ENCODE measurements at regions not wholly inside any gene's neighbourhood (a gene's known extent, or its start where the extent isn't known, plus 50 kb on each side); places are given as distances from the start of the nearest gene placed in this dataset.

DNA sequence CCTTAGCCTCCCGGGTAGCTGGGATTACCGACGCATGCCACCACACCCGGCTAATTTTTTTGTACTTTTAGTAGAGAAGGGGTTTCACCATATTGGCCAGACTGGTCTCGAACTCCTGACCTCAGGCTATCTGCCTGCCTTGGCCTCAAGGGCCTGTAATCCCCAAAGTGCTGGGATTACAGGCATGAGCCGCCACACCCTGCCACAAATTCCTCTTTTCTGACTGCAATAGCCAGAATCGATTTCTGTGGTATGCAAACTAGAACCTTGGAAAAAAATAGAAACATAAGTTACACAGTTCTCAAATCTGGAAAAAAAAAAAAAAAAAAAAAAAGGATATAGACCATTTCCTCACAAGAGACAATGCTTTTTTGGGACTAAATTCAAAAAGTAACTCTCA is 184.6 kb upstream of the EGLN3 start:
- no peak overlapping the region for H3K4me3 ChIP-seq (ENCODE audit: low read depth, low read length)
- in situ Hi-C loops (cut with HindIII; ENCODE audit: low sequenced_read_pairs): no loop called here
- TF ChIP-seq, protein P1, sequence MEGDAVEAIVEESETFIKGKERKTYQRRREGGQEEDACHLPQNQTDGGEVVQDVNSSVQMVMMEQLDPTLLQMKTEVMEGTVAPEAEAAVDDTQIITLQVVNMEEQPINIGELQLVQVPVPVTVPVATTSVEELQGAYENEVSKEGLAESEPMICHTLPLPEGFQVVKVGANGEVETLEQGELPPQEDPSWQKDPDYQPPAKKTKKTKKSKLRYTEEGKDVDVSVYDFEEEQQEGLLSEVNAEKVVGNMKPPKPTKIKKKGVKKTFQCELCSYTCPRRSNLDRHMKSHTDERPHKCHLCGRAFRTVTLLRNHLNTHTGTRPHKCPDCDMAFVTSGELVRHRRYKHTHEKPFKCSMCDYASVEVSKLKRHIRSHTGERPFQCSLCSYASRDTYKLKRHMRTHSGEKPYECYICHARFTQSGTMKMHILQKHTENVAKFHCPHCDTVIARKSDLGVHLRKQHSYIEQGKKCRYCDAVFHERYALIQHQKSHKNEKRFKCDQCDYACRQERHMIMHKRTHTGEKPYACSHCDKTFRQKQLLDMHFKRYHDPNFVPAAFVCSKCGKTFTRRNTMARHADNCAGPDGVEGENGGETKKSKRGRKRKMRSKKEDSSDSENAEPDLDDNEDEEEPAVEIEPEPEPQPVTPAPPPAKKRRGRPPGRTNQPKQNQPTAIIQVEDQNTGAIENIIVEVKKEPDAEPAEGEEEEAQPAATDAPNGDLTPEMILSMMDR (IDR thresholded peaks at IDR 0.05; ENCODE audit: low read depth, low read length): no peak
- no peak for DNase-seq (ENCODE audit: low read depth, low spot score)

DNA sequence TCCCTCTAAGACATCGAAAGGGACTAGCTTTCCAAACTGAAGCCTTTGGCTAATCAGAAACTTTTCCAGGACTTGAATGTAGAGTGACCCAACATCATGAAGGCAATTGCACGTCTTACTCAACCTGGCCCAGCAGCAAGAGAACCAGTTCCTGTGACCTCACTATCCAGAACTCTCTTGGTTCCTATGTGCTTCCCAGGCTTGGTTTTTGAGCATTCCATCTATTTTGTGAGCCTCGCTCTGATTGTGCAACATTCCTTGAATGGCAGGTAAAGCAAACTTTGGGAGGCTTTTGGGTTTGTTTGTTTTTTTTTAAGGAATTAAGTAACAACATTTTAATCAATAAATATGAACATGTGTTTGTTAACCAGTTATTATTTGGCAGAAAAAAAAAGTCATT is 183.6 kb upstream of the EGLN3 start:
- no peak overlapping the region for H3K4me3 ChIP-seq (ENCODE audit: low read depth, low read length)
- in situ Hi-C loops (cut with HindIII; ENCODE audit: low sequenced_read_pairs): no loop called here
- no peak for DNase-seq (ENCODE audit: low read depth, low spot score)
- TF ChIP-seq, protein P1 (IDR thresholded peaks at IDR 0.05; ENCODE audit: low read depth, low read length): no peak

- in situ Hi-C loops (cut with HindIII; ENCODE audit: low sequenced_read_pairs): no loop called here
- H3K4me3 ChIP-seq (ENCODE audit: low read depth, low read length): no peak overlapping the region
- TF ChIP-seq, protein P1 (IDR thresholded peaks at IDR 0.05; ENCODE audit: low read depth, low read length): no peak
- no peak for DNase-seq (ENCODE audit: low read depth, low spot score)
These were observed 179.2 kb upstream of the EGLN3 start for GRCh38 chr14:34129927-34130552.

DNA sequence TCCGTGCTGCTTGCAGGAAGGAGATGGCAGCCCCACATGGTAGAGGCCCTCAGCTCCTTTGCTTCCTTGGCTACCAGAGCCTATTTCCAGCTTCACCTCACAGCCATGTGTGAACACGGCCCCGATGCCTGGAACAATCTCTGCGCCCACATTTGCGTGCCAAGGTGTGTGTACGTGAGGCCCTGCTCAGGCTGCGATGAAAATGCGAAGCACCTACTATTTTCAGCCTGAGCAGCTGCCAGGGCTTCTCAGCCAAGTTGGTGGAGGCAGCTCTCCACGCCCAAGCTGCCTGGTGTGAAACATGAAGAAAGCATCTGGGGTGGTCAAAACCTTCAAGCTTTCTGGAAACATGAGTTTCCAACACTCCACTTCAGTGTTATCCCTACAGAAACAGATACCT is 177.8 kb upstream of the EGLN3 start:
- no peak overlapping the region for H3K4me3 ChIP-seq (ENCODE audit: low read depth, low read length)
- TF ChIP-seq, protein P1 (IDR thresholded peaks at IDR 0.05; ENCODE audit: low read depth, low read length): no peak
- DNase-seq (ENCODE audit: low read depth, low spot score): no peak
- in situ Hi-C loops (cut with HindIII; ENCODE audit: low sequenced_read_pairs): no loop called here

DNA sequence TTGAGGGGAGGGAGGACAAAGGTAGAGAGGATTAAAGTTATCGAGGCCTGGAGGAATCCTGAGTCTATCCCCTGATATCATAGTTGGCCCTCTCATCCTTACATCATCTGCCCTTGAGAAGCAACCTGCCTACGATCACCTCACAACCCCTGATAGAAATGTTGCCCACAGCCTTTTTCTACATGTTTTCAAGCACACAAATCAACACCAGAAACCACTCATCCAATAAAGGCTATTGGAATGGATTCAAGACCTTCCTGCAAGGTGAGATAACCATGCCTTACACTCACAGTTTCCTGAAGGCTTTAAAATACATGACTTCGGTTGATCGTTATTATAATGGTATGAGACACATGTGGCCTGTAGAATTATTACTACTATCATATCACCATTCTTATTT is 175.7 kb upstream of the EGLN3 start:
- in situ Hi-C loops (cut with HindIII; ENCODE audit: low sequenced_read_pairs): no loop called here
- DNase-seq (ENCODE audit: low read depth, low spot score): no peak
- TF ChIP-seq, protein P1 (IDR thresholded peaks at IDR 0.05; ENCODE audit: low read depth, low read length): no peak
- H3K4me3 ChIP-seq (ENCODE audit: low read depth, low read length): no peak overlapping the region

DNA sequence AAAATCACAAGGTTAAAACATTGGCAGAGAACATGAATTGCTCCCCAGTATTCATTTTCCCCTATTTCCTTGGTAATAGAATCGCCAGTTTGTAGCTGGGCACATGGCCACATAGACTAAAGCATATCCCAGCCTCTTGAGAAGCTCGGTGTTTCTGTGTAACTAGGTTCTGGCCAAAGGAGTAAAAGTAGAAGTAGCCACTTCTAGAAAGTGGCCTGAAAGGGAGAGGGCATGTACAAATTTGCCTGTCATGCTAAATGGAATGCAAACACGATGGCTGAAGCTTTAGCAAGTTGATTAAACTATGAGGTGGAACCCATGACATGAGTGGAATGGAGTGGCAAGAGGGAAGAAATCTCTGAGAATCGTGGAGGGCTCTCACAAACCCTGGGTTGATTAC is 173.7 kb upstream of the EGLN3 start:
- in situ Hi-C loops (cut with HindIII; ENCODE audit: low sequenced_read_pairs): no loop called here
- no peak for DNase-seq (ENCODE audit: low read depth, low spot score)
- H3K4me3 ChIP-seq (ENCODE audit: low read depth, low read length): no peak overlapping the region
- TF ChIP-seq, protein P1 (IDR thresholded peaks at IDR 0.05; ENCODE audit: low read depth, low read length): no peak

DNA sequence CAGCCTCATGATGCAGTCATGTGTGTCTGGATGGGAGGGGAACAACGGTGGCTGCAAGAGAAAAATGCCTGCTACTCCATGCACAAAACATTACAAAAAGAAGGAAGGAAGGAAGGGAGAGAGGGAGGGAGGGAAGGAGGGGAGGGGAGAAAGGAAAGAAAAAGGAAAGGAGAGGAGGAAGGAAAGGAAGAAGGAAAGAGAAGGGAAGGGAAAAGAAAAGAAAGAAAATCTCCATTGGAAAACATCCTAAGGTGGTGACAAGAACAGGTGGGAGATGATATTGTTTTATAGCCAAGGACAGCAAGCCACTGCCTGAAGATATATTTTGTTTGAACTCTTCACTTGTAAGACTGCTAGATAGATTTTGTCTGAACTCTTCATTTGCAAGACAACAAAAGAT is 171.8 kb upstream of the EGLN3 start:
- TF ChIP-seq, protein P1 (IDR thresholded peaks at IDR 0.05; ENCODE audit: low read depth, low read length): no peak
- DNase-seq (ENCODE audit: low read depth, low spot score): no peak
- in situ Hi-C loops (cut with HindIII; ENCODE audit: low sequenced_read_pairs): no loop called here
- no peak overlapping the region for H3K4me3 ChIP-seq (ENCODE audit: low read depth, low read length)
